A549 (cell line): ENCODE measurements at regions not wholly inside any gene's neighbourhood (a gene's known extent, or its start where the extent isn't known, plus 50 kb on each side); places are given as distances from the start of the nearest gene placed in this dataset.

Experiments used
- HOXA7 ChIP-seq: fragments of 250-450 bp; sonication (Bioruptor Pico); IDR thresholded peaks from 2 replicates; pipeline ENCODE4 v1.5.0; 2020; ENCODE audit warnings: mild to moderate bottlenecking, moderate library complexity
- POLR2A ChIP-seq: IDR thresholded peaks from 2 replicates; pipeline ENCODE4 v1.6.1; 2012; ENCODE audit warnings: mild to moderate bottlenecking, low read length
- RCOR1 ChIP-seq: fragments of 150-350 bp; IDR thresholded peaks from 2 replicates; pipeline ENCODE4 v1.6.1; 2014; ENCODE audit warnings: antibody characterized with exemption, low read length, low read depth
- REST ChIP-seq: fragments of 200-600 bp; sonication (generic); IDR thresholded peaks from 2 replicates; pipeline ENCODE4 v1.6.1; 2016; ENCODE audit warnings: antibody characterized with exemption, mild to moderate bottlenecking, moderate library complexity
- ZNF302 ChIP-seq: fragments of 250-450 bp; sonication (Bioruptor Pico); IDR thresholded peaks from 2 replicates; pipeline ENCODE4 v1.9.0; 2021; ENCODE audit warnings: inconsistent platforms, mild to moderate bottlenecking, moderate library complexity
- TF ChIP-seq, protein P1 (sequence below): fragments of >200 bp; sonication (Bioruptor Twin); formaldehyde crosslinking; IDR thresholded peaks from 3 replicates; pipeline ENCODE4 v1.5.1; 2016

GRCh38 chr13:22263185-22263584, 592.3 kb downstream of the FGF9 start:
- TF ChIP-seq POLR2A: no peak
- TF ChIP-seq ZNF302: no peak
- no peak for TF ChIP-seq HOXA7 (CRISPR knock-in tag)
- no peak for TF ChIP-seq REST
- TF ChIP-seq, protein P1, sequence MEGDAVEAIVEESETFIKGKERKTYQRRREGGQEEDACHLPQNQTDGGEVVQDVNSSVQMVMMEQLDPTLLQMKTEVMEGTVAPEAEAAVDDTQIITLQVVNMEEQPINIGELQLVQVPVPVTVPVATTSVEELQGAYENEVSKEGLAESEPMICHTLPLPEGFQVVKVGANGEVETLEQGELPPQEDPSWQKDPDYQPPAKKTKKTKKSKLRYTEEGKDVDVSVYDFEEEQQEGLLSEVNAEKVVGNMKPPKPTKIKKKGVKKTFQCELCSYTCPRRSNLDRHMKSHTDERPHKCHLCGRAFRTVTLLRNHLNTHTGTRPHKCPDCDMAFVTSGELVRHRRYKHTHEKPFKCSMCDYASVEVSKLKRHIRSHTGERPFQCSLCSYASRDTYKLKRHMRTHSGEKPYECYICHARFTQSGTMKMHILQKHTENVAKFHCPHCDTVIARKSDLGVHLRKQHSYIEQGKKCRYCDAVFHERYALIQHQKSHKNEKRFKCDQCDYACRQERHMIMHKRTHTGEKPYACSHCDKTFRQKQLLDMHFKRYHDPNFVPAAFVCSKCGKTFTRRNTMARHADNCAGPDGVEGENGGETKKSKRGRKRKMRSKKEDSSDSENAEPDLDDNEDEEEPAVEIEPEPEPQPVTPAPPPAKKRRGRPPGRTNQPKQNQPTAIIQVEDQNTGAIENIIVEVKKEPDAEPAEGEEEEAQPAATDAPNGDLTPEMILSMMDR: no peak
- no peak for TF ChIP-seq RCOR1
